ENCODE measurements at regions not wholly inside any gene's neighbourhood (a gene's known extent, or its start where the extent isn't known, plus 50 kb on each side); places are given as distances from the start of the nearest gene placed in this dataset.
A peak's percentile ranks its signal among the peaks of the same experiment; 100 is the strongest.

DNA sequence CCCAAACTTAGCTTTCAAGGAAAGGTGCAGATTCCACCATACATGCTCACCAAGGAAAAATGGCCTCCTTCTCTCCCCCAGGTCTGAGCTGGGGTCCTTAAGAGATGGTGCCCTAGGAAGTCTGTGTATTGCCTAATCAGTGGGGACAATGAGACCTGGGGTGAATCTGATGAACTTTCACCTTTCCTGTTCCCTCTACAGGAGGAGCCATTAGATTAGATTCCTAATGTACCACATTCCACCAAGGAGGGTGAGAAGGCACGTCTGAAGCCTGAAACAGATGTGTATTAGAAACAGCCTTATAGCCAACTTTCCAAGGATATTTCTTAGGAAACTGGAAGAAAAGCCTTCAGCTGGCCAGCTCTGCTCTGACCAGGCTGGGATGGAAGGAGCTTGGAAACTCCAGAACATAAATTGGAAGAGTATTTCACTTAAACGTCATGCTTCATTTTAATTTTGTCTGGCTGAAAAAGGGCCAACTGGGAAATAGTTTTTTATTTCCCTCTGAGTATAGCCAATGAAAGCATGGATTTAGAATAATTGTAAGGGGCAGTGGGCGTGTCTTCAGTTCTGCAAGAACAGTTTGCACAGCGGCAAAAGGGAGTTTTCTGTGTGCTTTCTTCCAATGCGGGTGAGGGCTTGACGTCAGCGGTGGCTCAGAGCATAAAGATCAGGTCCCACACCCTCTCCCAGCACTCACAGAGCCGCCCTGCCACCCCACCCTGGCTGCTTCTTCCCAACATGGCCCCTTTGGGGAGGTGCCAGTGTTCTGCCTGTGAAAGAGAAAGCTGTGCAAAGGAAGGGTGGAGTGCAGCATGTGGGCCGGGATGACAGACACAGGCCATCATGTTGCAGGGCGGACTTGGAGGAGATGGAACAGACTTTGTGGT, 210.9 kb downstream of the ESM1 start:
- Histone ChIP-seq H3K4me3 (no peak overlapping the region), H3K4me1 (no peaks in the 10 kb centered on the region), H3K9me3 (no peaks in the 10 kb centered on the region), H3K27me3 (no peaks in the 10 kb centered on the region), H3K36me3 (no peaks in the 10 kb centered on the region), H3K27ac (no peak overlapping the region)
- DNase-seq (peak; percentile 10 to 54), ATAC-seq (peak in 1 of 2 donors; percentile 51)
- in situ Hi-C loops (cut with MboI; ENCODE audit: low sequenced_read_pairs in 4 of 4), result loop anchor here in 1 of 4 donors (25.0 kb wide), 1 partner anchor 87 kb away; no protein-coding TSS in a partner anchor
- intact Hi-C loops (cut with DNase I; ENCODE audit: low total_unique reads), result no loop called here
- TF ChIP-seq CTCF (IDR thresholded peaks at IDR 0.05 in 4 of 5, conservative IDR thresholded peaks at IDR 0.05 in 1 of 5) (no peak), POLR2A (IDR thresholded peaks at IDR 0.05) (no peak)

DNA sequence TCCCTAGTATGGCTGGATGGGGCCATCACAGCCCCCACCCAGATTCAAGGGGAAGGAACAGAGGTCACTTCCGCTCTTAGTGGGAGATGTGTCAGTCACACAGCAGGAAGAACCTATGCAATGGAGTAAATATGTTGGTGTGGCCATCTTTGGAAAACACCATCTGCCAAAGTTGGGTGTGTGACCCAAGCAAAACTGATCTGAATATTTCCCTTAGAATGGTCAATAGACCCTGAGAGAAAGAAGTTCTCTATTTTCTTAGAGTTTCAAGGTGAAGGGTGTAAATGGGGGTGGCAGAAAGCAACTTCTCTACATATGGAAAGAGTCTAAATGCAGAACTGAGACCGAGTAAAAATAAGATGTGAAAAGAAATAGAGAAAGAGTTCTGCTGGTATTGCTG, 212.7 kb downstream of the ESM1 start:
- in situ Hi-C loops (cut with MboI; ENCODE audit: low sequenced_read_pairs in 4 of 4) (no loop called here), intact Hi-C loops (cut with DNase I; ENCODE audit: low total_unique reads) (no loop called here)
- H3K27me3 ChIP-seq, result no peaks in the 10 kb centered on the region
- ATAC-seq, result no peak
- no peaks in the 10 kb centered on the region for H3K36me3 ChIP-seq
- H3K27ac ChIP-seq, result no peak overlapping the region
- H3K4me1 ChIP-seq, result no peaks in the 10 kb centered on the region
- TF ChIP-seq POLR2A (IDR thresholded peaks at IDR 0.05) (no peak), CTCF (IDR thresholded peaks at IDR 0.05 in 4 of 5, conservative IDR thresholded peaks at IDR 0.05 in 1 of 5) (no peak)
- no peak overlapping the region for H3K4me3 ChIP-seq
- H3K9me3 ChIP-seq, result no peaks in the 10 kb centered on the region
- no peak for DNase-seq

GRCh38 chr5:54772231-54772630, 213.2 kb downstream of the ESM1 start:
- H3K4me3 ChIP-seq, result no peak overlapping the region
- no peak for DNase-seq
- no peaks in the 10 kb centered on the region for H3K9me3 ChIP-seq
- no peaks in the 10 kb centered on the region for H3K27me3 ChIP-seq
- H3K27ac ChIP-seq, result no peak overlapping the region
- in situ Hi-C loops (cut with MboI; ENCODE audit: low sequenced_read_pairs in 4 of 4), result no loop called here
- no peak for TF ChIP-seq CTCF (IDR thresholded peaks at IDR 0.05 in 4 of 5, conservative IDR thresholded peaks at IDR 0.05 in 1 of 5)
- no peak for TF ChIP-seq POLR2A (IDR thresholded peaks at IDR 0.05)
- intact Hi-C loops (cut with DNase I; ENCODE audit: low total_unique reads), result no loop called here
- no peaks in the 10 kb centered on the region for H3K4me1 ChIP-seq
- no peaks in the 10 kb centered on the region for H3K36me3 ChIP-seq
- ATAC-seq, result no peak

DNA sequence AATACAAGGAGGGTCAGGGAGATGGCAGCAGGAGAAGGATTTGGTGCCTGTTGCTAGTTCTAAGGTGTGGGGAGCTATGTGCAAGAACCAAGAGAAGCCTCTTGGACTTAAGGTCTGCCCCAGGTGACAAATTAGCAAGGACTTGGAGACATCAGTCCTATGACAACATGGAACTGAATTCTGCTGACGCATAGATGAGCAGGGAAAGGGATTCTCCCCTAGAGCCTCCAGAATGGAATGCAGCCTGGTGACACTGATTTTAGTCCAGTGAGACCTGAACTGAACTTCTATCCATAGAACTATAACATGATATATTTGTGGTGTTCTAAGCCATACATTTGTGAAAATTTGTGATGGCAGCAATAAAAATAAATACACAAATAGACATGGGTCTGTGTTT, 215.6 kb downstream of the ESM1 start:
- Histone ChIP-seq H3K27me3 (no peaks in the 10 kb centered on the region), H3K4me3 (no peak overlapping the region), H3K27ac (no peak overlapping the region), H3K36me3 (no peaks in the 10 kb centered on the region), H3K4me1 (no peaks in the 10 kb centered on the region), H3K9me3 (no peaks in the 10 kb centered on the region)
- TF ChIP-seq CTCF (IDR thresholded peaks at IDR 0.05 in 4 of 5, conservative IDR thresholded peaks at IDR 0.05 in 1 of 5), result no peak
- TF ChIP-seq POLR2A (IDR thresholded peaks at IDR 0.05), result no peak
- DNase-seq (no peak), ATAC-seq (no peak)
- in situ Hi-C loops (cut with MboI; ENCODE audit: low sequenced_read_pairs in 4 of 4), result no loop called here
- intact Hi-C loops (cut with DNase I; ENCODE audit: low total_unique reads), result no loop called here
